H1 (cell line): ENCODE measurements at regions not wholly inside any gene's neighbourhood (a gene's known extent, or its start where the extent isn't known, plus 50 kb on each side); places are given as distances from the start of the nearest gene placed in this dataset.

ENCODE experiments used
- BACH1 ChIP-seq: IDR thresholded peaks from 2 replicates; pipeline ENCODE4 v1.6.1; 2012; ENCODE audit warnings: low read length, improper control_type of control experiment
- CHD2 ChIP-seq: IDR thresholded peaks from 2 replicates; pipeline ENCODE4 v1.6.1; 2012; ENCODE audit warnings: low read length, improper control_type of control experiment
- CTCF ChIP-seq, 3 experiments: IDR thresholded peaks; 1 replicate in 2 of 3; 2 replicates in 1 of 3; pipeline versions ENCODE4 v1.5.1 to v1.6.1; 2011; ENCODE audit warnings: low read length in 3 of 3, mild to moderate bottlenecking in 3 of 3, inconsistent platforms in 2 of 3, low read depth in 1 of 3, moderate library complexity in 1 of 3; ENCODE audit not compliant: insufficient read depth in 1 of 3; ENCODE audit errors: control extremely low read depth in 1 of 3
- KDM4A ChIP-seq: IDR thresholded peaks from one replicate; pipeline ENCODE4 v1.7.1; 2012; ENCODE audit warnings: low read depth, mild to moderate bottlenecking, moderate library complexity, low read length, inconsistent platforms; ENCODE audit not compliant: severe bottlenecking
- RAD21 ChIP-seq, 2 experiments: IDR thresholded peaks in 1 of 2; conservative IDR thresholded peaks in 1 of 2; 2 replicates each; pipeline ENCODE4 v1.6.1; 2011; ENCODE audit warnings: low read depth in 2 of 2, low read length in 2 of 2, improper control_type of control experiment in 1 of 2, inconsistent platforms in 1 of 2, mild to moderate bottlenecking in 1 of 2, moderate library complexity in 1 of 2
- SIN3A ChIP-seq, 2 experiments: IDR thresholded peaks in 1 of 2; conservative IDR thresholded peaks in 1 of 2; 2 replicates each; pipeline ENCODE4 v1.6.1; 2011 to 2012; ENCODE audit warnings: low read length in 2 of 2, improper control_type of control experiment in 1 of 2, low read depth in 1 of 2, mild to moderate bottlenecking in 1 of 2
- TBP ChIP-seq: IDR thresholded peaks from 2 replicates; pipeline ENCODE4 v1.6.1; 2011; ENCODE audit warnings: low read depth, low read length, improper control_type of control experiment
- YY1 ChIP-seq: IDR thresholded peaks from 2 replicates; pipeline ENCODE4 v1.6.1; 2011; ENCODE audit warnings: low read depth, mild to moderate bottlenecking, low read length

- TF ChIP-seq YY1 (no peak), TBP (no peak), KDM4A (no peak), CTCF (IDR thresholded peaks at IDR 0.05; ENCODE audit: control extremely low read depth in 1 of 3, insufficient read depth in 1 of 3, low read depth in 1 of 3, low read length in 3 of 3) (no peak), BACH1 (no peak), SIN3A (conservative IDR thresholded peaks at IDR 0.05 in 1 of 2, IDR thresholded peaks at IDR 0.05 in 1 of 2; ENCODE audit: low read depth in 1 of 2, low read length in 2 of 2) (no peak), CHD2 (no peak), RAD21 (IDR thresholded peaks at IDR 0.05 in 1 of 2, conservative IDR thresholded peaks at IDR 0.05 in 1 of 2; ENCODE audit: low read depth in 2 of 2, low read length in 2 of 2) (no peak)
Measured at GRCh38 chr1:29808141-29808995, 572.0 kb downstream of the PTPRU start (continued).
